H1 (cell line): ENCODE measurements at regions not wholly inside any gene's neighbourhood (a gene's known extent, or its start where the extent isn't known, plus 50 kb on each side); places are given as distances from the start of the nearest gene placed in this dataset.

ENCODE experiments used
- CTCF ChIA-PET: fragments of 300-600 bp; sonication (Branson Sonifier 250); formaldehyde crosslinking; loops from one replicate; lab custom pipeline; 2021; ENCODE audit not compliant: partially characterized antibody; lab: Charles Lee
- POLR2A ChIA-PET: fragments of 300-600 bp; sonication (Branson Sonifier 250); formaldehyde crosslinking; loops from one replicate; lab custom pipeline; 2021; ENCODE audit warnings: inconsistent platforms; ENCODE audit not compliant: partially characterized antibody; lab: Charles Lee
- DNase-seq, 2 experiments: peaks; one replicate each; pipeline versions ENCODE4 v3.0.0 to v3.0.0-alpha.2; 2010 to 2022; ENCODE audit warnings: low spot score in 2 of 2, low read depth in 1 of 2, mixed read lengths in 1 of 2
- FAIRE-seq: peaks from 2 replicates; lab custom pipeline; 2011; peaks lifted over from hg19 to GRCh38; lab: Jason Lieb, UNC
- H2AFZ ChIP-seq: 2 replicates; pipeline ENCODE4 v1.8.1; 2012; ENCODE audit warnings: low read length, inconsistent platforms
- H2AK5ac ChIP-seq: 2 replicates; pipeline ENCODE4 v1.6.1; 2013; ENCODE audit warnings: low read depth, low read length
- H2BK120ac ChIP-seq: replicated peaks from 2 replicates; pipeline ENCODE3; 2013; ENCODE audit warnings: low read depth, low read length, inconsistent platforms
- H2BK12ac ChIP-seq: 2 replicates; pipeline ENCODE4 v1.6.1; 2013; ENCODE audit warnings: low read depth, low read length
- H2BK15ac ChIP-seq: 2 replicates; pipeline ENCODE4 v1.6.1; 2013; ENCODE audit warnings: low read length
- H2BK20ac ChIP-seq: 2 replicates; pipeline ENCODE4 v1.6.1; 2013; ENCODE audit warnings: low read length
- H2BK5ac ChIP-seq: 2 replicates; pipeline ENCODE4 v1.6.1; 2013; ENCODE audit warnings: low read depth, low read length
- H3K14ac ChIP-seq: 2 replicates; pipeline ENCODE4 v1.6.1; 2013; ENCODE audit warnings: inconsistent platforms; ENCODE audit not compliant: insufficient read length
- H3K18ac ChIP-seq: 2 replicates; pipeline ENCODE4 v1.6.1; 2013; ENCODE audit warnings: low read length; ENCODE audit errors: extremely low read depth
- H3K23ac ChIP-seq: 2 replicates; pipeline ENCODE4 v1.6.1; 2013; ENCODE audit warnings: inconsistent platforms; ENCODE audit not compliant: insufficient read length
- H3K23me2 ChIP-seq: 2 replicates; pipeline ENCODE4 v1.6.1; 2013; ENCODE audit warnings: low read depth, low read length
- H3K27ac ChIP-seq: 2 replicates; pipeline ENCODE4 v1.6.1; 2011; ENCODE audit warnings: low read depth, low read length, inconsistent platforms
- H3K27me3 ChIP-seq, 4 experiments: replicated peaks in 1 of 4; 1 replicate in 1 of 4; 2 replicates in 3 of 4; pipeline versions ENCODE4 v1.6.1 to v1.8.1; 2011 to 2013; ENCODE audit warnings: low read length in 3 of 4, mild to moderate bottlenecking in 3 of 4, inconsistent platforms in 2 of 4, mixed read lengths in 2 of 4, moderate library complexity in 1 of 4; ENCODE audit not compliant: control insufficient read depth in 3 of 4, insufficient read depth in 3 of 4; ENCODE audit errors: extremely low read depth in 1 of 4
- H3K36me3 ChIP-seq, 4 experiments: 2 replicates each; pipeline versions ENCODE4 v1.6.1 to v1.8.1; 2011 to 2013; ENCODE audit warnings: mild to moderate bottlenecking in 4 of 4, low read length in 3 of 4, moderate library complexity in 2 of 4, control low read depth in 1 of 4, inconsistent platforms in 1 of 4; ENCODE audit not compliant: insufficient read depth in 4 of 4, control insufficient read depth in 2 of 4
- H3K4ac ChIP-seq: replicated peaks from 2 replicates; pipeline ENCODE3; 2013; ENCODE audit warnings: low read length, low read depth, mixed read lengths, inconsistent platforms; ENCODE audit not compliant: insufficient read length
- H3K4me1 ChIP-seq, 4 experiments: replicated peaks in 1 of 4; 1 replicate in 1 of 4; 2 replicates in 3 of 4; pipeline versions ENCODE4 v1.6.1 to v1.8.1; 2011 to 2013; ENCODE audit warnings: low read length in 3 of 4, inconsistent platforms in 2 of 4, mixed read lengths in 1 of 4; ENCODE audit not compliant: insufficient read depth in 4 of 4, control insufficient read depth in 3 of 4
- H3K4me2 ChIP-seq, 2 experiments: 2 replicates each; pipeline versions ENCODE4 v1.6.1 to v1.8.1; 2011 to 2013; ENCODE audit warnings: low read depth in 2 of 2, low read length in 2 of 2, control low read depth in 1 of 2, inconsistent platforms in 1 of 2, mild to moderate bottlenecking in 1 of 2; ENCODE audit not compliant: insufficient read depth in 1 of 2
- H3K4me3 ChIP-seq, 4 experiments: fragments of 200-600, 300-600 bp in 1 of 4; sonication (generic), shearing (Covaris generic), sonication (Bioruptor Twin) in 1 of 4; 2 replicates each; pipeline versions ENCODE4 v1.5.1 to v1.8.1; 2011 to 2016; ENCODE audit warnings: low read length in 4 of 4, low read depth in 3 of 4, control low read depth in 2 of 4, inconsistent platforms in 2 of 4, mild to moderate bottlenecking in 2 of 4, mixed read lengths in 1 of 4, moderate library complexity in 1 of 4; ENCODE audit not compliant: insufficient read depth in 2 of 4; ENCODE audit errors: extremely low read depth in 1 of 4
- H3K56ac ChIP-seq: replicated peaks from 2 replicates; pipeline ENCODE3; 2013; ENCODE audit warnings: low read depth, mild to moderate bottlenecking, mixed read lengths, low read length, inconsistent platforms; ENCODE audit not compliant: insufficient read length
- H3K79me1 ChIP-seq: 2 replicates; pipeline ENCODE4 v1.6.1; 2013; ENCODE audit warnings: low read depth, low read length, control low read depth
- H3K79me2 ChIP-seq, 2 experiments: 2 replicates each; pipeline versions ENCODE4 v1.6.1 to v1.8.1; 2012 to 2013; ENCODE audit warnings: low read length in 2 of 2, mild to moderate bottlenecking in 2 of 2, inconsistent platforms in 1 of 2; ENCODE audit not compliant: insufficient read depth in 2 of 2, control insufficient read depth in 1 of 2
- H3K9ac ChIP-seq, 4 experiments: replicated peaks in 1 of 4; 1 replicate in 1 of 4; 2 replicates in 3 of 4; pipeline versions ENCODE4 v1.6.1 to v1.8.1; 2011 to 2013; ENCODE audit warnings: low read depth in 3 of 4, low read length in 3 of 4, control low read depth in 2 of 4, mild to moderate bottlenecking in 2 of 4, moderate library complexity in 2 of 4, inconsistent platforms in 1 of 4; ENCODE audit errors: extremely low read depth in 1 of 4
- H3K9me3 ChIP-seq, 2 experiments: 2 replicates each; pipeline versions ENCODE4 v1.6.1 to v1.8.1; 2012 to 2013; ENCODE audit warnings: mild to moderate bottlenecking in 2 of 2, moderate library complexity in 2 of 2, control low read depth in 1 of 2, inconsistent platforms in 1 of 2, low read depth in 1 of 2, low read length in 1 of 2, mixed read lengths in 1 of 2; ENCODE audit not compliant: insufficient read depth in 2 of 2
- H4K20me1 ChIP-seq, 2 experiments: replicated peaks in 1 of 2; 2 replicates each; pipeline versions ENCODE3 to v1.8.1; 2011 to 2013; ENCODE audit warnings: inconsistent platforms in 2 of 2, low read length in 2 of 2, mild to moderate bottlenecking in 1 of 2; ENCODE audit not compliant: insufficient read depth in 2 of 2, control insufficient read depth in 1 of 2
- H4K5ac ChIP-seq: 2 replicates; pipeline ENCODE4 v1.6.1; 2013; ENCODE audit warnings: low read length, low read depth, mixed read lengths, inconsistent platforms; ENCODE audit not compliant: insufficient read length
- H4K8ac ChIP-seq: 2 replicates; pipeline ENCODE4 v1.8.0; 2013; ENCODE audit warnings: mild to moderate bottlenecking, moderate library complexity, low read length, inconsistent platforms; ENCODE audit not compliant: insufficient read depth; ENCODE audit errors: extremely low read depth
- H4K91ac ChIP-seq: replicated peaks from 2 replicates; pipeline ENCODE3; 2013; ENCODE audit warnings: low read length, mixed read lengths, inconsistent platforms; ENCODE audit not compliant: insufficient read length
- EZH2 ChIP-seq: fragments of 200-600 bp; sonication (generic); IDR thresholded peaks from 2 replicates; pipeline ENCODE4 v1.7.1; 2012; ENCODE audit warnings: low read depth, mild to moderate bottlenecking, moderate library complexity, low read length, inconsistent platforms; ENCODE audit not compliant: severe bottlenecking
- GTF2F1 ChIP-seq: IDR thresholded peaks from 2 replicates; pipeline ENCODE4 v1.6.1; 2012; ENCODE audit warnings: low read depth, low read length, improper control_type of control experiment, borderline replicate concordance
- KDM4A ChIP-seq: IDR thresholded peaks from one replicate; pipeline ENCODE4 v1.7.1; 2012; ENCODE audit warnings: low read depth, mild to moderate bottlenecking, moderate library complexity, low read length, inconsistent platforms; ENCODE audit not compliant: severe bottlenecking
- RFX5 ChIP-seq: IDR thresholded peaks from 2 replicates; pipeline ENCODE4 v1.6.1; 2011; ENCODE audit warnings: low read depth, low read length, improper control_type of control experiment, borderline replicate concordance
- ZNF274 ChIP-seq: IDR thresholded peaks from 2 replicates; pipeline ENCODE4 v1.7.0; 2012; ENCODE audit warnings: low read length, borderline replicate concordance; ENCODE audit errors: extremely low read depth
- WGBS, 2 experiments: shearing (Covaris generic) in 1 of 2; methylation state at CpG; one replicate each; pipeline versions ENCODE4 v1.1.6 to v1.1.7; 2013 to 2015; ENCODE audit warnings: low lambda C conversion rate in 2 of 2, mixed read lengths in 2 of 2, inconsistent platforms in 1 of 2, low coverage in 1 of 2, missing lambda C conversion rate in 1 of 2; ENCODE audit not compliant: insufficient replicate concordance in 2 of 2, insufficient coverage in 1 of 2, insufficient read length in 1 of 2; ENCODE audit errors: extremely low coverage in 1 of 2, missing lambda C conversion rate in 1 of 2; 5-methylcytosine and 5-hydroxymethylcytosine counted together
- TF ChIP-seq, protein P1 (sequence below): IDR thresholded peaks from 2 replicates; pipeline ENCODE4 v1.6.1; 2011; ENCODE audit warnings: low read length, improper control_type of control experiment
- TF ChIP-seq, protein P2 (sequence below): IDR thresholded peaks from 2 replicates; pipeline ENCODE4 v1.6.1; 2011; ENCODE audit warnings: low read depth, mild to moderate bottlenecking, low read length; ENCODE audit not compliant: insufficient read depth

DNA sequence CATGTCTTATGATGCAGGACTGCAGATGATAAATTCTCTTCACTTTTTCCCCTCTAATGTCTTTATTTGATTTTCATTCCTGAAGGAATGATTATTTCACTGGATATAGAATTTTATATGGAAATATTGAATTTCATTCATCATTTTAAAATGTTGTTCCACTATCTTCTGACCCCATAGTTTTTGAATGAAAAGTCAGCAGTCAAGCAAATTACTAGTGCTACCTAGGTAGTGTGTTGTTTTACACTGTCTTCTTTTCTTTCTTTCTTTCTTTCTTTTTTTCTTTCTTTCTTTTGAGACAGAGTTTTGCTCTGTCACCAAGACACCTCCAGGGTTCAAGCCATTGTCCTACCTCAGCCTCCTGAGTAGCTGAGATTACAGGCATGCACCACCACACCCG is 76.9 kb downstream of the WSB1 start:
- no peak overlapping the region for H4K8ac ChIP-seq
- H3K4me3 ChIP-seq = no peak overlapping the region
- no peaks in the 10 kb centered on the region for H3K27me3 ChIP-seq
- H3K27ac ChIP-seq = no peak overlapping the region
- no peak overlapping the region for H3K9ac ChIP-seq
- H3K9me3 ChIP-seq = peaks cover 6 to 18% of the 10 kb centered on the region in 2 experiments; a peak in 3 of 4 replicates
- H3K79me1 ChIP-seq = no peaks in the 10 kb centered on the region
- 87% methylated on average over 1 of the region's 1 CpG; no CpG with 5 or more reads in 1 of the 2 experiments for WGBS, 2 experiments
- H3K23ac ChIP-seq = no peak overlapping the region
- TF ChIP-seq, protein P1, sequence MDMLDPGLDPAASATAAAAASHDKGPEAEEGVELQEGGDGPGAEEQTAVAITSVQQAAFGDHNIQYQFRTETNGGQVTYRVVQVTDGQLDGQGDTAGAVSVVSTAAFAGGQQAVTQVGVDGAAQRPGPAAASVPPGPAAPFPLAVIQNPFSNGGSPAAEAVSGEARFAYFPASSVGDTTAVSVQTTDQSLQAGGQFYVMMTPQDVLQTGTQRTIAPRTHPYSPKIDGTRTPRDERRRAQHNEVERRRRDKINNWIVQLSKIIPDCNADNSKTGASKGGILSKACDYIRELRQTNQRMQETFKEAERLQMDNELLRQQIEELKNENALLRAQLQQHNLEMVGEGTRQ = no peak
- TF ChIP-seq EZH2 (no peak), KDM4A (no peak), RFX5 (no peak), ZNF274 (no peak), GTF2F1 (no peak)
- TF ChIP-seq, protein P2, sequence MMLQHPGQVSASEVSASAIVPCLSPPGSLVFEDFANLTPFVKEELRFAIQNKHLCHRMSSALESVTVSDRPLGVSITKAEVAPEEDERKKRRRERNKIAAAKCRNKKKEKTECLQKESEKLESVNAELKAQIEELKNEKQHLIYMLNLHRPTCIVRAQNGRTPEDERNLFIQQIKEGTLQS = no peak
- H2BK12ac ChIP-seq = no peak overlapping the region
- H4K20me1 ChIP-seq = no peaks in the 10 kb centered on the region
- H4K91ac ChIP-seq = no peak overlapping the region
- no peaks in the 10 kb centered on the region for H3K36me3 ChIP-seq
- H3K56ac ChIP-seq = no peak overlapping the region
- no peak overlapping the region for H3K18ac ChIP-seq
- H3K14ac ChIP-seq = no peak overlapping the region
- no peak overlapping the region for H3K4ac ChIP-seq
- no peak overlapping the region for H2AK5ac ChIP-seq
- H4K5ac ChIP-seq = no peak overlapping the region
- H2BK15ac ChIP-seq = no peak overlapping the region
- CTCF ChIA-PET = interaction anchor here (2.5 kb wide), 1 partner anchor 10 kb away, joined by 7 read pairs; no protein-coding TSS in a partner anchor
- DNase-seq = no peak
- H2BK20ac ChIP-seq = no peak overlapping the region
- H3K4me1 ChIP-seq = no peaks in the 10 kb centered on the region; a peak in 2 of 7 replicates
- H2BK120ac ChIP-seq = no peak overlapping the region
- no peak overlapping the region for H2AFZ ChIP-seq
- no peaks in the 10 kb centered on the region for H3K23me2 ChIP-seq
- H3K79me2 ChIP-seq = no peaks in the 10 kb centered on the region
- no peak overlapping the region for H2BK5ac ChIP-seq
- no peak for FAIRE-seq
- H3K4me2 ChIP-seq = no peak overlapping the region
- POLR2A ChIA-PET = no interaction called here
